Upper lobe of left lung (tissue), 4 donors: ENCODE measurements at regions not wholly inside any gene's neighbourhood (a gene's known extent, or its start where the extent isn't known, plus 50 kb on each side); places are given as distances from the start of the nearest gene placed in this dataset.

ENCODE experiments used
- POLR2A ChIP-seq, 4 donors: fragments of 450-650 bp; IDR thresholded peaks; one replicate each; pipeline ENCODE4 v1.5.1; 2016 to 2017; ENCODE audit warnings: antibody characterized with exemption in 4 of 4, mild to moderate bottlenecking in 2 of 4
- POLR2AphosphoS5 ChIP-seq, 2 donors: sonication (generic); formaldehyde crosslinking; IDR thresholded peaks; one replicate each; pipeline ENCODE4 v1.5.1; 2017; ENCODE audit warnings: antibody characterized with exemption in 2 of 2
- TF ChIP-seq, protein P1 (sequence below), 6 experiments: fragments of 450-650 bp in 4 of 6; fragments of 200-600 bp in 2 of 6; sonication (generic) in 2 of 6; IDR thresholded peaks; one replicate each; pipeline ENCODE4 v1.5.1; 2016 to 2019; ENCODE audit warnings: antibody characterized with exemption in 6 of 6

DNA sequence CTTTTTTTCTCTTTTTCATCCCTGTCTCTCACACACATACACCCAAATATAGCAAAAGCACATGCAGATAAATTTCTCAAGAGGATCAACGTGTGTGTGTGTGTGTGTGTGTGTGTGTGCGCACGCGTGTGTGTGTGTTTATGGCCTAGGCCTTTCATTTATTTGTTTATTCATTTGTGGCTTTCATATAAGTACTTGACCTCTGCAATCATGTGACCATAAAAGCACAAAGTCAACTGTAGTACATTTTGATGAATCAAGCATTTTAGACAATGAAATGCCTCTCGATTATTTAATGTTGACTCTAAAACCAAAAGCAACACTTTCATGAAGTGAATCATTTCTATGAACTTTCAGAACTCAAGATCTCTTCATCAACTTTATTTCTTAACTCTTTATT is 194.1 kb upstream of the ADGRL2 start:
- TF ChIP-seq POLR2A (IDR thresholded peaks at IDR 0.05) (no peak), POLR2AphosphoS5 (IDR thresholded peaks at IDR 0.05) (no peak)
- TF ChIP-seq, protein P1, sequence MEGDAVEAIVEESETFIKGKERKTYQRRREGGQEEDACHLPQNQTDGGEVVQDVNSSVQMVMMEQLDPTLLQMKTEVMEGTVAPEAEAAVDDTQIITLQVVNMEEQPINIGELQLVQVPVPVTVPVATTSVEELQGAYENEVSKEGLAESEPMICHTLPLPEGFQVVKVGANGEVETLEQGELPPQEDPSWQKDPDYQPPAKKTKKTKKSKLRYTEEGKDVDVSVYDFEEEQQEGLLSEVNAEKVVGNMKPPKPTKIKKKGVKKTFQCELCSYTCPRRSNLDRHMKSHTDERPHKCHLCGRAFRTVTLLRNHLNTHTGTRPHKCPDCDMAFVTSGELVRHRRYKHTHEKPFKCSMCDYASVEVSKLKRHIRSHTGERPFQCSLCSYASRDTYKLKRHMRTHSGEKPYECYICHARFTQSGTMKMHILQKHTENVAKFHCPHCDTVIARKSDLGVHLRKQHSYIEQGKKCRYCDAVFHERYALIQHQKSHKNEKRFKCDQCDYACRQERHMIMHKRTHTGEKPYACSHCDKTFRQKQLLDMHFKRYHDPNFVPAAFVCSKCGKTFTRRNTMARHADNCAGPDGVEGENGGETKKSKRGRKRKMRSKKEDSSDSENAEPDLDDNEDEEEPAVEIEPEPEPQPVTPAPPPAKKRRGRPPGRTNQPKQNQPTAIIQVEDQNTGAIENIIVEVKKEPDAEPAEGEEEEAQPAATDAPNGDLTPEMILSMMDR (IDR thresholded peaks at IDR 0.05) = no peak
